Suprapubic skin (tissue), 4 donors: ENCODE measurements at regions not wholly inside any gene's neighbourhood (a gene's known extent, or its start where the extent isn't known, plus 50 kb on each side); places are given as distances from the start of the nearest gene placed in this dataset.
"Not testable (repeated sequence)": the region's sequence is repeated elsewhere in the genome, so short reads cannot be mapped to it uniquely, and the experiment has no call there.

Experiments
- DNase-seq, 2 donors: peaks; one replicate each; pipeline ENCODE4 v3.0.0-alpha.2; 2019; ENCODE audit warnings: low spot score in 2 of 2
- H3K27ac ChIP-seq: fragments of 200-600 bp; sonication (generic); one replicate; pipeline ENCODE4 v1.5.1; 2019
- H3K27me3 ChIP-seq: fragments of 200-600 bp; sonication (generic); one replicate; pipeline ENCODE4 v1.5.1; 2019
- H3K36me3 ChIP-seq: fragments of 200-600 bp; sonication (generic); one replicate; pipeline ENCODE4 v1.5.1; 2019
- H3K4me1 ChIP-seq: fragments of 200-600 bp; sonication (generic); one replicate; pipeline ENCODE4 v1.5.1; 2019
- H3K4me3 ChIP-seq: fragments of 200-600 bp; sonication (generic); one replicate; pipeline ENCODE4 v1.5.1; 2019; ENCODE audit warnings: mild to moderate bottlenecking
- H3K9me3 ChIP-seq: fragments of 200-600 bp; sonication (generic); one replicate; pipeline ENCODE4 v1.5.1; 2019
- EP300 ChIP-seq: sonication (generic); formaldehyde crosslinking; IDR thresholded peaks from one replicate; pipeline ENCODE4 v1.6.1; 2017; ENCODE audit warnings: antibody characterized with exemption
- POLR2A ChIP-seq, 2 donors: fragments of 450-650 bp; IDR thresholded peaks; one replicate each; pipeline ENCODE4 v1.6.1; 2017; ENCODE audit warnings: antibody characterized with exemption in 2 of 2, mild to moderate bottlenecking in 2 of 2, moderate library complexity in 2 of 2
- POLR2AphosphoS5 ChIP-seq, 3 donors: sonication (generic); formaldehyde crosslinking; IDR thresholded peaks; one replicate each; pipeline ENCODE4 v1.6.1; 2017; ENCODE audit warnings: antibody characterized with exemption in 3 of 3
- WGBS: methylation state at CpG from one replicate; pipeline ENCODE4 v1.1.5; 2018; 5-methylcytosine and 5-hydroxymethylcytosine counted together
- TF ChIP-seq, protein P1 (sequence below), 2 donors: fragments of 200-600 bp in 1 of 2; fragments of 450-650 bp in 1 of 2; sonication (generic) in 1 of 2; IDR thresholded peaks; one replicate each; pipeline ENCODE4 v1.5.1; 2016 to 2019; ENCODE audit warnings: antibody characterized with exemption in 2 of 2, mild to moderate bottlenecking in 1 of 2, moderate library complexity in 1 of 2

DNA sequence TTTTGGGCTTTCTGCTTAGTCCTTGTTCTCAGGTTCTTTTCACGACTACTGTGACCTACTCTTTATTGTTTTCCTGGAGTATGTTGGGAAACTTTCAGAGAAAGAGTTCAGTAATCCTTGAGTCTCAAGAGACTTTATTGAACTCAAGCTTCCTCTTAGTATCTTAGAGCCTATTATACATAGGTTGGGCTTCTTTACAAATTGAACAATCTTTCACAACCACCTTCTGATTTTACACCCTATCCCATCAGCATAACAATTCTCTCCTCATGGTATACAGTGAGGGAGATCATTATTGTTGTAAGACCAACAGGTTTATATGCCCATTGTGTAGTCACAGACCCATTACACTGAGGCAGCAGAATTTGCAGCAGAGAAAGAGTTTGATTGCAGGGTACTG lies 193.2 kb upstream of the IGF1 start:
- no peaks in the 10 kb centered on the region for H3K27me3 ChIP-seq
- TF ChIP-seq, protein P1, sequence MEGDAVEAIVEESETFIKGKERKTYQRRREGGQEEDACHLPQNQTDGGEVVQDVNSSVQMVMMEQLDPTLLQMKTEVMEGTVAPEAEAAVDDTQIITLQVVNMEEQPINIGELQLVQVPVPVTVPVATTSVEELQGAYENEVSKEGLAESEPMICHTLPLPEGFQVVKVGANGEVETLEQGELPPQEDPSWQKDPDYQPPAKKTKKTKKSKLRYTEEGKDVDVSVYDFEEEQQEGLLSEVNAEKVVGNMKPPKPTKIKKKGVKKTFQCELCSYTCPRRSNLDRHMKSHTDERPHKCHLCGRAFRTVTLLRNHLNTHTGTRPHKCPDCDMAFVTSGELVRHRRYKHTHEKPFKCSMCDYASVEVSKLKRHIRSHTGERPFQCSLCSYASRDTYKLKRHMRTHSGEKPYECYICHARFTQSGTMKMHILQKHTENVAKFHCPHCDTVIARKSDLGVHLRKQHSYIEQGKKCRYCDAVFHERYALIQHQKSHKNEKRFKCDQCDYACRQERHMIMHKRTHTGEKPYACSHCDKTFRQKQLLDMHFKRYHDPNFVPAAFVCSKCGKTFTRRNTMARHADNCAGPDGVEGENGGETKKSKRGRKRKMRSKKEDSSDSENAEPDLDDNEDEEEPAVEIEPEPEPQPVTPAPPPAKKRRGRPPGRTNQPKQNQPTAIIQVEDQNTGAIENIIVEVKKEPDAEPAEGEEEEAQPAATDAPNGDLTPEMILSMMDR (IDR thresholded peaks at IDR 0.05), result no peak
- TF ChIP-seq POLR2A (IDR thresholded peaks at IDR 0.05) (no peak), POLR2AphosphoS5 (IDR thresholded peaks at IDR 0.05) (no peak), EP300 (no peak)
- H3K4me1 ChIP-seq, result no peaks in the 10 kb centered on the region
- 79% methylated on average over 1 of the region's 1 CpG for WGBS
- H3K4me3 ChIP-seq, result no peak overlapping the region
- no peaks in the 10 kb centered on the region for H3K36me3 ChIP-seq
- no peak for DNase-seq
- H3K9me3 ChIP-seq, result peaks cover 16% of the 10 kb centered on the region
- no peak overlapping the region for H3K27ac ChIP-seq

DNA sequence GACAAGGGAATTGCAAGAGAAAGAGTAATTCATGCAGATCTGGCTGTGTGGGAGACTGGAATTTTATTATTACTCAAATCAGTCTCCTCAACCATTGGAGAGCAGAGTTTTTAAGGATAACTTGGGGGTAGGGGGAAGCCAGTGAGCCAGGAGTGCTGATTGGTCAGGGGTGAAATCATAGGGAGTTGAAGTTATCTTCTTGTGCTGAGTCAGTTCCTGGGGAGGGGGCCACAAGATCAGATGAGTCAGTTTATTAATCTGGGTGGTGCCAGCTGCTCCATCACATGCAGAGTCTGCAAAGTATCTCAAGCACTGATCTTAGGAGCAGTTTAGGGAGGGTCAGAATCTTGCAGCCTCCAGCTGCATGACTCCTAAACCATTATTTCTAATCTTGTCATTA lies 191.8 kb upstream of the IGF1 start:
- not testable (repeated sequence) for H3K27me3 ChIP-seq, H3K36me3 ChIP-seq, DNase-seq, H3K4me1 ChIP-seq, H3K27ac ChIP-seq, H3K4me3 ChIP-seq
- H3K9me3 ChIP-seq, result peaks cover 11% of the 10 kb centered on the region

DNA sequence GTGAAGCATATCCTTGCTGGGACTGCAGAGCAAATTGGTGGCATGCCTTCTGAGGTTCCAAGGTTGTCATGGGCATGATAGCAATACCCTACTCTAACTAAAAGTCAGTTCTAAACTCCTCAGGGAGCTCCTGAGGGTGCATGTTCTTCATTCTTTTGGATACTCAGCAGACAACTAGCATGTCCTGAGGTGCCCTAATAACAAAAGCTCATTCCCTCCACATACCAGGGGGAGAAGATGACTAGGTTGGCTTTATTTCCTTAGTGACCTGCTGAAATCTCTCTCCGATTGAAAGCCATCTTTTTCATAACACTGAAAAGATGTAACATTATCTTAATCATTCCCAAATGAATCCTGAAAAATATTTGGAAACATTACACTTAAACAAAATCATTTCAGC lies 188.7 kb upstream of the IGF1 start:
- peaks cover 11% of the 10 kb centered on the region for H3K9me3 ChIP-seq
- H3K36me3 ChIP-seq, result no peaks in the 10 kb centered on the region
- no peak overlapping the region for H3K4me3 ChIP-seq
- 46% methylated on average over 1 of the region's 1 CpG for WGBS
- H3K4me1 ChIP-seq, result no peaks in the 10 kb centered on the region
- DNase-seq, result no peak
- no peaks in the 10 kb centered on the region for H3K27me3 ChIP-seq
- TF ChIP-seq POLR2A (IDR thresholded peaks at IDR 0.05) (no peak), POLR2AphosphoS5 (IDR thresholded peaks at IDR 0.05) (no peak), EP300 (no peak)
- TF ChIP-seq, protein P1 (IDR thresholded peaks at IDR 0.05), result no peak
- no peak overlapping the region for H3K27ac ChIP-seq

DNA sequence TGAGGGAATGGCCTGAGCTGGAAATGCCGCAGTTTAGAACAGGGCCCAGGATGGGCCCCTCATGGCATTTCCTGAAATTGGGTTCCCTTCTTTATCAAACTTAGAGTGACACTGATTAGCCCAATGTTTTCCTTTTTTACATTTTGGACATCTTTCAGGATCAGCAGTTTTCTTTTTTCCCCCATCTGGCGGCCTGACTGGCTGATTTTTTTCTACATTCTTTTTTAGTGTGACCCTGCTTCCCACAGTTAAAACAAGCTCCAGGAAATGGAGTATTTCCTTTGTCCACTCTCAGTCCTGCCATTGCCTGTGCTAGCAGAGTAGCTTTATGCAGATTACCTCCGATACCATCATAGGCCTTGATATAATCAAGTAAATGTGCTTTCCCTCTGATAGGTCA lies 185.8 kb upstream of the IGF1 start:
- not testable (repeated sequence) for H3K36me3 ChIP-seq, H3K4me1 ChIP-seq, H3K9me3 ChIP-seq, H3K27ac ChIP-seq, DNase-seq, H3K27me3 ChIP-seq, H3K4me3 ChIP-seq
- WGBS, result 50% methylated on average over 3 of the region's 3 CpGs

DNA sequence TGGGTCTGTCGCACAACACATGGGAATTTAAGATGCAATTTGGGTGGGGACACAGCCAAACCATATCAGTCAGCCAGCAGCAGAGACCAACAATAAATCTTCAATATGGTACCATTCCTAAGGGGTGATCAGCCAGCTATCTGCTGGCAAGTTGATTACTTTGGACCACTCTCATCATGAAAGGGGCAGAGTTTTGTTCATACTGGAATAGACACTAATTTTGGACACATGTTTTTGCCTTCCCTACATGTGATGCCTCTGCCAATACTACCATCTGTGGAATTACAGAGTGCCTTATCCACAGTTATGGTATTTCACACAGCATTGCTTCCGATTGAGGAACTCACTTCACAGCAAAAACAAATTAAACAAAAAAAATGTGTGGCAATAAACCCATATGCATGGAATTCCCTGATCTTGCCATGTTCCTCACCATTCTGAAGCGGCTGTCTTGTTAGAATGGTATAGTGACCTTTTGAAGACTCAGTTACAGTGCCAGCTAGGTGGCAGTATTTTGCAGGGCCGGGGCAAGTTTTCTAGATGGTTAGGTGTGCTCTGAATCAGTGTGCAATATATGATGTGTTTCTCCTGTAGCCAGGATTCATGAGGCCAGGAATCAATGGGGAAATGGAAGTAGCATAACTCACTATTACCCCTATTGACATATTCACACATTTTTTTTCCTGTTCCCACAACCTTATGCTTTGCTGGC lies 179.0 kb upstream of the IGF1 start:
- Histone ChIP-seq H3K4me3 (no peak overlapping the region), H3K9me3 (no peaks in the 10 kb centered on the region), H3K4me1 (no peaks in the 10 kb centered on the region), H3K36me3 (no peaks in the 10 kb centered on the region), H3K27ac (no peak overlapping the region), H3K27me3 (no peaks in the 10 kb centered on the region)
- TF ChIP-seq EP300 (no peak), POLR2A (IDR thresholded peaks at IDR 0.05) (no peak), POLR2AphosphoS5 (IDR thresholded peaks at IDR 0.05) (no peak)
- TF ChIP-seq, protein P1 (IDR thresholded peaks at IDR 0.05), result no peak
- WGBS, result 73% methylated on average over 4 of the region's 4 CpGs
- DNase-seq, result no peak

DNA sequence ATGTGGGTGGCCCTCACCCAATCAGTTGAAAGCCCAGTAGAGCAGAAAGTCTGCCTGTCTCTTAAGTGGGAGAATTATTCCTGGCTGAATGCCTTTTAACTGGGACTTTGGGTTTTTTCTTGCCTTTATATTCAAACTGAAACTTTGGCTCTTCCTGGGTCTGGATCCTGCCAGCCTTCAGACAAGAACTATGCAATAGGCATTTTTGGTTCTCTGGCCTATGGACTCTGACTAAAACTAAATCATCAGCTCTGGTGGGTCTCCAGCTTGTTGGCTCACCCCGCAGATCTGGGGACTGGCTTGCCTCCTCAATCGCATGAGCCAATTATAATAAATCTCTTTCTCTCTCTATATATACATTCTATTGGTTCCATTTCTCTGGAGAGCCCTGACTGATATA lies 173.0 kb upstream of the IGF1 start:
- Histone ChIP-seq H3K4me1 (no peaks in the 10 kb centered on the region), H3K36me3 (no peaks in the 10 kb centered on the region), H3K27me3 (no peaks in the 10 kb centered on the region), H3K4me3 (no peak overlapping the region), H3K9me3 (no peaks in the 10 kb centered on the region), H3K27ac (no peak overlapping the region)
- WGBS, result 74% methylated on average over 2 of the region's 2 CpGs
- TF ChIP-seq POLR2AphosphoS5 (IDR thresholded peaks at IDR 0.05) (no peak), POLR2A (IDR thresholded peaks at IDR 0.05) (no peak), EP300 (no peak)
- TF ChIP-seq, protein P1 (IDR thresholded peaks at IDR 0.05), result no peak
- no peak for DNase-seq
